ENCODE measurements at regions not wholly inside any gene's neighbourhood (a gene's known extent, or its start where the extent isn't known, plus 50 kb on each side); places are given as distances from the start of the nearest gene placed in this dataset.

DNA sequence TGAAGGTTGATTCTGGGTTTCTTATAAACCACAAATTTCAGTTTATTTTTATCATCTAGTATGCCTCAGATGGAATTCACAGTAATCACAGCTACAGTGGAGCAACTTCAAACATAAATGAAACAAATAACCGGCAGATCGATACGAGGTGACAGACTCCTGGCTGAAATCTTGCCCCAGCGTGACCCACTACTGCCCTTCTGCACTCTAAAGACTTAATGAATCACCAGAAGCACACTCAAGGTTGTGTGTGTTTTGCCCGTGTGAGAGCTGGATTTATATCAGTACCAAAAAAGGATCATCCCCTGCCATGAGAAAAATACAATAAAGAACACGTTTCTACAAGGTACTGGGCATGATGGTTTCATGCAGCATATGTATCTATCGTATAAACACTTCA, 161.7 kb downstream of the KLF12 start:
- TF ChIP-seq, protein P1, sequence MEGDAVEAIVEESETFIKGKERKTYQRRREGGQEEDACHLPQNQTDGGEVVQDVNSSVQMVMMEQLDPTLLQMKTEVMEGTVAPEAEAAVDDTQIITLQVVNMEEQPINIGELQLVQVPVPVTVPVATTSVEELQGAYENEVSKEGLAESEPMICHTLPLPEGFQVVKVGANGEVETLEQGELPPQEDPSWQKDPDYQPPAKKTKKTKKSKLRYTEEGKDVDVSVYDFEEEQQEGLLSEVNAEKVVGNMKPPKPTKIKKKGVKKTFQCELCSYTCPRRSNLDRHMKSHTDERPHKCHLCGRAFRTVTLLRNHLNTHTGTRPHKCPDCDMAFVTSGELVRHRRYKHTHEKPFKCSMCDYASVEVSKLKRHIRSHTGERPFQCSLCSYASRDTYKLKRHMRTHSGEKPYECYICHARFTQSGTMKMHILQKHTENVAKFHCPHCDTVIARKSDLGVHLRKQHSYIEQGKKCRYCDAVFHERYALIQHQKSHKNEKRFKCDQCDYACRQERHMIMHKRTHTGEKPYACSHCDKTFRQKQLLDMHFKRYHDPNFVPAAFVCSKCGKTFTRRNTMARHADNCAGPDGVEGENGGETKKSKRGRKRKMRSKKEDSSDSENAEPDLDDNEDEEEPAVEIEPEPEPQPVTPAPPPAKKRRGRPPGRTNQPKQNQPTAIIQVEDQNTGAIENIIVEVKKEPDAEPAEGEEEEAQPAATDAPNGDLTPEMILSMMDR (IDR thresholded peaks at IDR 0.05; ENCODE audit: low read length), result no peak
- no peak for TF ChIP-seq EZH2 (IDR thresholded peaks at IDR 0.05; ENCODE audit: borderline replicate concordance, low read length)
